HG03342 (cell line): ENCODE measurements at regions not wholly inside any gene's neighbourhood (a gene's known extent, or its start where the extent isn't known, plus 50 kb on each side); places are given as distances from the start of the nearest gene placed in this dataset.

ENCODE experiments used
- ATAC-seq: cut with Tn5 transposase; IDR thresholded peaks from one replicate; pipeline ENCODE4 v1.9.1; 2021; ENCODE audit warnings: mild to moderate bottlenecking, moderate library complexity; ENCODE audit not compliant: unreplicated experiment

- no peak for ATAC-seq
These were observed 420.6 kb upstream of the DAB1 start for GRCh38 chr1:57844382-57844980.

DNA sequence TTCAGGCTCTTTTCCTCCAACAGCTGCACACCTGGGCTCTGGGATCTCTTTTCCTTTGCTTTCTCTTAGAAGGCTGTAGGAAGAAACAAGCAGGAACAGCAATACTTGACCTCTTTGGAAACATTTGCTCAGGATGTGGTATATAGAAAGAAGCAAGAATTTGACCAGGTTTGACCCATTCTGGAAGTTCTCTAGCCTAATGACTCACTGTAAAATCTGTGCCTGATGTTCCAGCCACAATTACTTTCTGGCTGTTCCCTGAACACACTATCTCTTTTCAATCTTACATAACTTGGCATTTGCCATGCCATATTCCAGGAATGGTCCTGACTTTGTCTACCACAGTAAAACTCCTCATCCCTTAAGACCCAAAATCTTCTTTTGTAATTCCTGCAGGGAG, 419.9 kb upstream of the DAB1 start:
- no peak for ATAC-seq

- ATAC-seq = no peak
These were observed 415.7 kb upstream of the DAB1 start for GRCh38 chr1:57839526-57839925.

- no peak for ATAC-seq
These were observed 415.2 kb upstream of the DAB1 start for GRCh38 chr1:57839067-57839466.

DNA sequence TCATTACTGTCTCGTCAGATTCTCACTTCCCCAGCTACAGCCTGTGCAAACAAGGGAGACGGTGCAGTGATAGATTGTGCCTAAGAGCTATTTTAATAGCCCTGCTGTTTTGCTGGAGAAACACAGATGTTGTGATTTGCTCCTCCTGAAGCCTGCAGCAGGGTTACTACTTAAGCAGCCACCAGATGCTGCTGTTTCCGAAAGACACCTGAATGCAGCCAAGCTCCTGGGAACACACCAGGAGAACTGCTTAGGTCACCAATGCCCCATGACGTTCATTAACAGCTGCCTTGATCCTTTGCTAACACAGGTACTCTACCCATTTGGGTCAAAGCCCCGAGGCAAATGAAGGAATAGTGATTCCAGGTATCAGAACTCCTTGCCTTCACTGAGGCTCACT, 411.8 kb upstream of the DAB1 start:
- no peak for ATAC-seq

DNA sequence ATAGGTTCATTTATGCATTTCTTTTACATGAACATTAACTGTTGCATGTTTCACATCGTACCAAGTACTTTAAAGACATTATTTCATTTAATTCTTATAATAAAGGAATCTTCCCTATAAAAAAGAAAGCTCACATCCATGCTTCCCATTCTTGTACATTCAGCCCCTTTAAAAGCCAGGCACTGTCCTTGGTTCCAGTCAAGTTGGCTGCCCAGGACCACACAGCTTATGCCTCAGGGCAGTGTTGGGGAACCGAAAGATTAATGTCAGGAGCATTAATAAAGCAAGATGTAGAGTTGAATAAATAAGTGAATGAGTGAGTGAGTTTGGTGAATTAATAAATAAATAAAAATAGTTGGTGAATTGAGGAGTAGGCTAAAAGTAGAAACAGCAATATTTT, 409.4 kb upstream of the DAB1 start:
- ATAC-seq = no peak

DNA sequence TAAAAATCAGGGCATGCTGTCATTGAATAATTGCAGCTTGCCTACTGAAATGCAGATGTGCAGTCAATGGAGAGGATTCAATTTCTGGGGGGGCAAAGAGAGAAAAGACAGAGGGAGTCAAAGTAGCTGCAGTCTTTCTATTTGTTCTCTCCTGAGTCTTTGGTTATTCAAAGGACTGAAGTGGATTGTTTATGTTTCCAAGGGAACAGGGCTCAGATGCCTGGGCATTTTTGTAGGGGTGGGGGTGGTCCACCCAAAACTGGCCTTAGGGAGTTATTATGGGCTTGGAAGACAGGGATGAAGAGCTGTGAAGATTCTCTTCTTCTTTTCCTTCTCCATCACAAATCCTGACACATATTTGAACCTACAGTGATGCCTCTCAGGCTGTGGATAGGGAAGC, 408.8 kb upstream of the DAB1 start:
- no peak for ATAC-seq

GRCh38 chr1:57831624-57832023, 407.8 kb upstream of the DAB1 start:
- no peak for ATAC-seq

DNA sequence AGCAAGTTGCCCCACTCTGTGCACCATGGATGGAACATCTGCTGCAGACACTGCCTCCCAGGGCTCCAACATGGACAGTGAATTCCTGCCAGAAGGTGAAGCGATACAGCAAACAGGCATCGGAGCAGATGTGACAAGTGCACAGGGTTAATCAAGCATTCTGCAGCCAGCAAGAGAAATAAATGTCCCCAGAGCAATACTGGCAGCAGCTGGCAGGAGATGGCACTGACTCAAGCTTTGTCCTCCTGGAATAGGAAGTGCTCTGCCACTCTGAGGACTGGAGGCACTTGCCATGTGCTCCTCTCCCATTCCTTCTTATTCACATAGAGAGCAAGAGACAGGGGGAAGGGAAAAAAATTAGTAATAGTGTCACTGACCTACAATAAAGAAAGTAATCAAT, 402.7 kb upstream of the DAB1 start:
- ATAC-seq = no peak

- ATAC-seq = no peak
These were observed 400.7 kb upstream of the DAB1 start for GRCh38 chr1:57824535-57824934.

GRCh38 chr1:57820356-57821095, 396.7 kb upstream of the DAB1 start:
- no peak for ATAC-seq

DNA sequence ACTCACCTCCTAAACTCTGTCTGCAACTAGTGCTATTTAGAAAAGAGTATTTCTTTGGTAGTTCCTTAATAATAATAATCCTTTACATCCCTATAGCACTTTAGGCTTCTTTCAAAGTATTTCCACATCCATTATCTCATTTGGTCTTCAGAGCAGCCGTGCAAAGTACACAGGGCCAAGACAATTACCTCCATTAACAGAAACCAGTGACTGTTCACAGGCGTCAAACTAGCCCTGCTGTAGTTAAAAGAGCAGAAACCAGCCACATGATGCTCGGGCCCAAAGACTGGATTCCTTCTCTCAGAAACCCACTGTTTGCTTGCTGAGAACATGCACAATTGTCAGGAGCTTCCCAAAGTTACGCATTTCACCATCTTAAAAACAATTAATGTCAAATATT, 396.0 kb upstream of the DAB1 start:
- ATAC-seq = no peak

GRCh38 chr1:57803586-57803985, 379.7 kb upstream of the DAB1 start:
- no peak for ATAC-seq

DNA sequence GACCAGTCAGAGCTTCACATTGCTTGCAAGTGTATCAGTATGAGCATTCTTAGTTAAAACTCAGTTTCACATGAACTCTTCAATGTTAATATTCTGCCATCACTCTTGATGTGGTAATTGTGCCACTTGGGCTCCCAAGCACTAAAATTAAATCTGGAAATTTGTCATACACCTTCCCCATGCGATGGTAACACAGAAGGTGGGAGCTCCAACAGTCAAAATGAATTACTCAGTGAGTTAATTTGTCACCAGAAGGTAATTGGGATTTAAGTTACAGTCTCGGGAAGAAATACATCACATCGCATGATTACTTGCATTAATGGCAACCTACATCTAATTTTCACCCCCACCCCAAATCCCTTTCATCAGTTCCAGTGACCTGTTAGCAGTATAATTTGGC, 376.5 kb upstream of the DAB1 start:
- no peak for ATAC-seq

DNA sequence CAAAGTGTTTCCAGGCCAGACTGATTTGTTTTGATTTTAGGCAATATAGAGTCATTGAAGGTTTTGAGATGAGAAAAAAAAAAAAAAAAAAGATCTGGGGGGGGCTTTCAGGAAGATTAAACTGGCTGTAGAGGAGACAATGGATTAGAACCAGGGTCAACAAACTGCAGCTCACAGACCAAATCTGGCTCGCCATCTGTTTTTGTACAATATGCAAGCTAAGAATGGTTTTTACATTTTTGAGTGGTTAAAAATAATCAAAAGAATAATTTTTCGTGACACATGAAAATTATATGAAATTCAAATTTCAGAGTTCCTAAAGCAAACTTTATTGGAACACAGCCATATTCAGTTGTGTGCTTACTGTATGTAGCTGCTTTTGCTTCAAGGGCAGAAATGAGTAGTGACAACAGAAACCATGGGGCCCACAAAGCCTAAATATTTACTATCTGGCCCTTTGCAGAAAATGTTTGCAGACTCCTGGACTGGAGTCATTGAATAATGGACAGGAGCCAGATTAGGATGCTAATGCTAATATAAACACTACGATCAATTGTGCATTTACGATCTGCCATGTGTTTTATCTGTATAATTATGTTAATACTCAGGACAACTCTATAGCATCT, 375.7 kb upstream of the DAB1 start:
- ATAC-seq = no peak

GRCh38 chr1:57798543-57798942, 374.7 kb upstream of the DAB1 start:
- no peak for ATAC-seq

DNA sequence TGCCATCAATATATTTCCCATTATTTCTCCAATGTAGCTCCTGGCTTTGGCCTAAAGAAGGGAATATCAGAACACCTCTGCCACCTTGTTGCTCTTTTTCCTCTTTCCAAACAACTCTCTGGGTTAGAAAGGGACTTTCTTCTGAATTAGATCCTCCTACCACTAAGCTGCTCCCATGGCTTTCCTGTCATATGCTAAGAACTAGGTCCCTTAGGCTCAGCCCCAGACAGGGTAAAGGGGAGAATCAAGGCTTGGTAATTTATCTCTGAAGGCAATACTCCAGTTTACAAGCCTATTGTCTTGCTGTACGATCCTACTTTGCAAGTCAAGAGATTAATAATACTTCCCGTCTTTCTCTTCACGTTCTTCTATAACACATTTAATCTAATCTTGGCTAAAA, 373.2 kb upstream of the DAB1 start:
- ATAC-seq = no peak

- ATAC-seq = no peak
These were observed 372.8 kb upstream of the DAB1 start for GRCh38 chr1:57796616-57797015.

GRCh38 chr1:57795886-57796285, 372.0 kb upstream of the DAB1 start:
- no peak for ATAC-seq

DNA sequence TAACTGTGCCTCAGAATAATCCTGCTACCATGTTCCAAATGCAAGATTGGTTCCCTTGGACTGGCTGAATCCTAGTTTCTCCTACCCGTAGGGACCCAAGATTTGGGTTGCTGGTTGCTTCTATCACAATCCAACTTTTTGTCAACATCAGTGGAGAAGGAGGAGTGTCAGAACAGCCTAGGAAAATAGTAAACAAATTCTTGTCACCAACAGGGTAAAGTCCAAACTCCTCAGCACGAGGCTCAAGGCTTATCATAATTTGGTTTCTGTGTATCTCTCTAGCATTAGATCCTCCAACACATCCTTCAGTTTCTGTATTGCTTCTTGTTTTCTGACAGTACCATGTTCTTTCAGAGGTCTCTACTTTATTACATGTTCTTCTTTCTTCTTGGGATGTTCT, 370.2 kb upstream of the DAB1 start:
- ATAC-seq = no peak

DNA sequence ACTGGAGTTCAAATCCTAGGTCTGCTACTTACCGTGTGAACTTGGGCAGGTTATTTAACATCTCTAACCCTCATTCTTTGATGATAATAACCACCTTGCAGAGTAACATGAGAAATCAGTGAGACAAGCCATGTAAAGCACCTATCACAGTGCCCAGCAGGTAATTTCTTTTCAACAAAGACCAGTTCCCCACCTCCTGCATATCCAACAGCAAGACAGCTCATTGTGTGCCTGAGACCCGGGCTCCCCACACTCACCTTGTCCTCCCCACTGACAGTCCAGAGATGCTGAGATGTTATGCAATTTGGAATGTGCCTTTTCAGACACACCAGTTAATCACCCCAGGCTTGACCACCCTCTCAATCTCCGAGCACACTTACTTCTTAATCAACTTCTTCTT, 367.6 kb upstream of the DAB1 start:
- no peak for ATAC-seq

DNA sequence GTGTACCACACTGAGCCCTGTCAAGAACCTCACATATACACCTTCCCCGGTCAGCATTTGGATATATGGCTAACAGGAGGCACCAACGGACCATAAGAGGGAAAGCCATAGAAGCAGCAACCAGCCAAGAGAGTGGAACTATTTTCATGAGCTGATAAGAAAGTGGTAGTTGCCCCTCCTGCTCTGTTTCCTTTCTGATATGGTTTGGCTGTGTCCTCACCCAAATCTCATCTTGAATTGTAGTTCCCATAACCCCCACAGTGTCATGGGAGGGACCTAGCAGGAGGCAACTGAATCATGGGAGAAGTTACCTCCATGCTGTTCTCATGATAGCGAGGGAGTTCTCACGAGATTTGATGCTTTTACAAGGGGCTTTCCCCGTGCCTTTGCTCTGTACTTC, 366.1 kb upstream of the DAB1 start:
- ATAC-seq = no peak

DNA sequence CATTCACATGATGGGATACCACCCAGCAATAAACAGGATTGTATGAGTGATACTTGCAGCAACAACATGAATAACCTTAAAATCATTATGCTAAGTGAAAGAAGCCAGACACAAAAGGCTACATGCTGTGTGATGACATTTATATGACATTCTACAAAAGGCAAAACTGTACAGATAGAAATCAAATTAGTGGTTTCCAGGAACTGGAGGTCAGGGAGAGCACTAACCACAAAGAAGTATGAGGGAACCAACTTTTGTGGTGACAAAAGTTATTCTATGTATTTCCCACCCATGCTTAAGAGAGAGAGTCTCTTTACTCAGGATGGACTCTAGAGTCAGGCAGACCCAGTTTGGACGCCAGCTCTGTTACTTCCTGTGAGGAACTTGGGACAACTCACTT, 364.5 kb upstream of the DAB1 start:
- ATAC-seq = no peak
